Testis (tissue), 2 donors: ENCODE measurements at regions not wholly inside any gene's neighbourhood (a gene's known extent, or its start where the extent isn't known, plus 50 kb on each side); places are given as distances from the start of the nearest gene placed in this dataset.

Experiments used
- CTCF ChIP-seq, 3 experiments: fragments of 450-650 bp in 2 of 3; fragments of 200-600 bp in 1 of 3; sonication (generic) in 1 of 3; IDR thresholded peaks; one replicate each; pipeline ENCODE4 v1.5.1; 2016 to 2019; ENCODE audit warnings: antibody characterized with exemption in 3 of 3, mild to moderate bottlenecking in 2 of 3, moderate library complexity in 1 of 3
- POLR2A ChIP-seq: fragments of 450-650 bp; IDR thresholded peaks from one replicate; pipeline ENCODE4 v1.6.1; 2017; ENCODE audit warnings: antibody characterized with exemption, mild to moderate bottlenecking, moderate library complexity

DNA sequence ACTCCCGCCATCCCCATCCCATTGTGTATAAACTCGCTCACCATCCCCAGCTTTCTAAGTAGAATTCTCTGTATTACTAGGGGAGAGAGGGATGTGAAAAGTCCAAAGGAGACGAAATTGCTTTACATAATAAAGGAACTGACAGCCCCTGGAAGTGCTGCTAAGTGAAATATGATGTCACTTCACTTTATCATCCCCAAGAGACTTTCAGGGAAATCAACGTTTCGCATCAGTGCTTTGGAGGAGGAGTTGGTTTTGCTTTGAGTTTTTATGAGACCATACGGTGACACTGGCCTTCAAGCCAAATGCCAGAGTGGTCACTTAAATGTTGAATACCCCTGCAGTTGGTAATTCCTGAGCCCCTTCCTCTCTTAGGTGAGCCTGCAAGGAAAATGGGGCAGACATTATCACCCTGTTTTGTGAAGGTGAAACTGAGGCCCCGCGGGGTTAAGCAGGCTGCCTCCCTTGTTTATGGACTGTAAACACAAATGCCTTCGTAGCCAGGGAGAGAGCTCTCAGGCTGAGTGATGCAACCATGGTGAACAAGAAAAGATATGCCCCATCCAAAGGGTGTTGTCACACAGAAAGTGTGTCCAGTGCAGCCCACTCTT, 58.4 kb upstream of the KAZN start:
- TF ChIP-seq CTCF (IDR thresholded peaks at IDR 0.05) (no peak), POLR2A (no peak)
